T-helper 2 cell treated with Interferon-gamma antibody and Interleukin-4, amounts not matched to agents 100 ng/mL and 5 ng/mL, for 36 hours (primary cell): ENCODE measurements at regions not wholly inside any gene's neighbourhood (a gene's known extent, or its start where the extent isn't known, plus 50 kb on each side); places are given as distances from the start of the nearest gene placed in this dataset.
"Not testable (repeated sequence)": the region's sequence is repeated elsewhere in the genome, so short reads cannot be mapped to it uniquely, and the experiment has no call there.

ENCODE experiments used
- intact Hi-C: fragments of 100-400 bp; cut with micrococcal nuclease; formaldehyde crosslinking; loops from one replicate; pipeline ENCODE4 v1.15.1; 2023

GRCh38 chr5:111946556-111946955, 189.6 kb upstream of the NREP start:
- intact Hi-C loops, result no loop called here

DNA sequence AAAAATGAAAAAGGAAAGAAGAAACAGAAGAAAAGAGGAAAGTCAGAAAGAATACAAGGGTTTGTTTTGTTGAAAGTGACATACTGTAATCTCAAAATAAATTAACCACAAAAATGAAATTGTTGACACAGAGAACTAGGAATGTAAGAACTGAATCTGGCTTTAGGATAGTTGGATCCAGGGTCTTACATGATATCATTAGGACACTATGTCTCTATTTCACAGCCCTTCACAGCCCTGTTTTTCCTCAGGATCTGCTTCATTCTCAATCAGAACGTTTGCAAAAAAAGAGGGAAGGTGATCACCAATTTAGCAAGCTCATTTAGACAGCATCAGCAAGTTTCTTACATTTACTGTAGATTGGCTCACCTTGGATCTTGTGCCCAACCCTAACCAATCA, 188.5 kb upstream of the NREP start:
- intact Hi-C loops, result no loop called here

- intact Hi-C loops, result no loop called here
These were observed 185.8 kb upstream of the NREP start for GRCh38 chr5:111942661-111943401.

DNA sequence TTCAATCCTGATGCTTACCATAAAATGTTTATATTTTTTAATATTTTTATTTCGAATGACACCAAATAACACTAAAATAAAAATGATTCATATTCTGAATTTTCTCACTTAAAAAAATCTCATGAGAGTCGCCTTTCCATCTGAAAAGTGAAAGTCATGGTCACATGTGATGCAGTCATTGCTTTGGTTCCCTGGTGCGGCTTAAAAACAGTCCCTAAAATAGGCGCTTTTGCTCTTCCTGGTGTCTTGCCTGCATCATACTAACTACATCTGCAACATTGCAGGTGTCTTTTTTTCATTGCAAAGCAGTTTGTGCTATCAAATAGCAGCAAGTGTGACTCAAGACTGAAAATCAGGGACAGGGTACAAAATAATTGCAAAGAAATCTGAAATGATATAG, 185.2 kb upstream of the NREP start:
- intact Hi-C loops, result no loop called here

- intact Hi-C loops, result no loop called here
These were observed 180.1 kb upstream of the NREP start for GRCh38 chr5:111937094-111937493.

GRCh38 chr5:111935835-111936234, 178.8 kb upstream of the NREP start:
- intact Hi-C loops, result no loop called here

DNA sequence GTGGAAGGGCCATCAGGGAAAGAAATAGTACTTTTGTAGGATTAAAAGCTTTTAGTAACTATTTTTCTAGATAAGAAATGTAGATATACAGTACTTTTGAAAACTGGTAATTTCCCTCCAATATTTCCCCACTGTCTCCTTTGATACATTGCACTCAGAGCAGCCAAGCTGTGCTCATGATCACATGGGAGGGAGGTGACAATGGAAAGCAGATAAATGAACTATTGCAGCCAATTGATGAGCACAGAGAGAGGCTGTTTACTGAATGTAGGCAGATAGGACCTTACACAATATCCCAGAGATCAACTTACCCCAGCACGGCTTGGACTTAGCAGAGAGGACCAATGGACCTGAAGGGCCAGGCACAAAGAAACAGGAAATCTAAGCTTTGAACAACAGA, 178.0 kb upstream of the NREP start:
- intact Hi-C loops, result no loop called here

GRCh38 chr5:111934511-111934910, 177.5 kb upstream of the NREP start:
- intact Hi-C loops, result no loop called here

GRCh38 chr5:111933086-111933485, 176.1 kb upstream of the NREP start:
- intact Hi-C loops, result no loop called here

GRCh38 chr5:111932628-111933027, 175.6 kb upstream of the NREP start:
- intact Hi-C loops, result no loop called here

DNA sequence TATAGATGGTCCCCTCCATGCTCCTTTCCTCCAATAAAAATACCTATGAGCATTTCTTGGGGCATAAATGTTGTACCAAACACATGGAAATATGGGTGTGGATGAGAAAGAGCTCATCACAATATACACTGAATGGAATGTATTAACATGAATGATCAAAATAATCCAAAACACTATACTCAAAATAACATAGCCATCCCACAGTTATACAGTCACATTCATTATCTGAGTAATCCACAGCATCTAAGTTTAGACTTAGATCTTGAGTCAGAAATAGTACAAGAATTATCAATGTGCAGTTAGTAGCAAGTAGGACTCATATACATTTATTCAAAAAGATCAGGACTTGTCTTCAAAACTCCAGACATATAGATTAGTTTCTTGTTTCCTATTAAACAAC, 175.2 kb upstream of the NREP start:
- intact Hi-C loops, result no loop called here

DNA sequence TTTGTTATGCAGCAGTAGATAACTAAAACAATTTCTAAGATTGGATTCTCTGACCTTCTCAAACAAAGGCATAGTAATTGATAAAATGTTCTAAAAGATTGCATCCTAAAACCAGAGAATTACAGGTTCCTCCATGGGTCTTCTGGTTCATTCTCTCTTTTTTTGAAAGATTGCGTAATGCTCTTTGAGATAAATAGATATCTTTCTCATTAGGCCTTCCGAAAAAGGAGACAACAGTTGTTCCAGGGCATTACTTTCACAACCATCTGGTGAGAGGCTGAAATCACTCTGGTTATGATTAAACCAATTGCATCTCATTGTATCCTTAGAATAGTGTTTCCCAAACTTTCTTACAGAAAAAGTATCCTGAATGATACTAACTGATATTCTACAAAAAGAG, 174.7 kb upstream of the NREP start:
- intact Hi-C loops, result no loop called here

- intact Hi-C loops, result no loop called here
These were observed 174.0 kb upstream of the NREP start for GRCh38 chr5:111930905-111931461.

- intact Hi-C loops, result no loop called here
These were observed 173.5 kb upstream of the NREP start for GRCh38 chr5:111930449-111930848.

DNA sequence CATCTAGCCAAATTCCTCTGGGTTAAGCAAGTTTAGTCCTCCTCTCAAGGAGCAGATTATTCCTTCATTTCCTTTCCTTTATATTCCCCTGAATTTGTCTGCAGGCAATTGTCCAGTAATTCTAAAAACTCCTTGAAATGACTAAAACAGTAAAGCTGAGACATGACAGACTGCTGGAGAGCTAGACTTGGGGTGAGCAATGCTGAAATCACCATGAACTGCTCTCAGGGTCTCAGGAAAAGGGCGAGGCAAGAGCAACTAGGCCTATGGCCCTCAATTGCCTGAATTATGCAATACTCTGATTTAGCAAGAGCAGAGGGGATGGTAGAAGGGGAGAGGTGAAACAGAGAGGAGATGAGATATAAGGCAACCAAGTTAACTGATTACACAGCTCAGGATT, 172.9 kb upstream of the NREP start:
- intact Hi-C loops, result no loop called here

- intact Hi-C loops, result no loop called here
These were observed 172.3 kb upstream of the NREP start for GRCh38 chr5:111929261-111929660.

GRCh38 chr5:111928511-111928910, 171.5 kb upstream of the NREP start:
- intact Hi-C loops, result no loop called here

GRCh38 chr5:111927191-111927590, 170.2 kb upstream of the NREP start:
- intact Hi-C loops, result no loop called here

DNA sequence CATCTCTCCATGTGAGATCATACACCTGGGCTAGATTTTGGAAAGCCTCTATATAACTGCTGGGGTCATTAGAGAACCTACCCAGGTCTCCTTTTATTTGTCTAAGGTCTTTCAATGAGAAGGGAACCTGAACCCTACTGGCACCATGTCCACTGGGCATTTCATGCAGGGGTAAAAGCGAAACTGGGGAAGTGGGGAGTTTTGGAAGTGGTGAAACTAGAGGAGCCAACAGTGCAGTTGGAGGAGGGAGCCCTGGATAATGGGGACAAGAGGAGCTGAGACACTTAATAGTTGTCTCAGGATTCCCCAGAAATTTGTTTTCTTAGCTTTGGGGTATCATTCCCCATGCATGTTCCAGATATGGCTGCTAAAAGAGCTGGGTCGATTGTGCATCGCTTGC, 169.0 kb upstream of the NREP start:
- intact Hi-C loops, result no loop called here

DNA sequence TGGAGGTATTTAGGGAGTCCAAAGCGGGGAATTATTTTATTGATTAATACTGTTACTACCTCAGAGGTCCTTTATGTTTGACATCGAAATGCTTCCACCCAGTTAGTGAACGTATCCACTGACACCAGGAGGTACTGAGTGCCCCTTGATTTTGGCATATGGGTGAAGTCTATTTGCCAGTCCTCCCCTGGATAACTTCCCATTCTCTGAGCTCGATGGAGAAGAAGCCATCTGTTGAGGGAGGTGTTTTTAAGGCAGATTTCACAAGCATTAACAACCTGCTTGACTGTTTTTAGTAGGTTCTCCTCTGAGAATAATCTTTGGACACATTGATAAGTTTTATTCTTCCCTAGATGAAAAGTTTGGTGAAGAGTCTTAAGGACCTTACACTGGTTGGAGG, 165.3 kb upstream of the NREP start:
- intact Hi-C loops, result no loop called here

GRCh38 chr5:111921691-111922090, 164.7 kb upstream of the NREP start:
- intact Hi-C loops, result not testable (repeated sequence)

GRCh38 chr5:111914966-111915636, 158.1 kb upstream of the NREP start:
- intact Hi-C loops, result no loop called here

- intact Hi-C loops, result no loop called here
These were observed 145.4 kb upstream of the NREP start for GRCh38 chr5:111902436-111902835.
